IMR-90 (cell line): ENCODE measurements at regions not wholly inside any gene's neighbourhood (a gene's known extent, or its start where the extent isn't known, plus 50 kb on each side); places are given as distances from the start of the nearest gene placed in this dataset.

ENCODE experiments used
- ATAC-seq: fragments of 200-7000 bp; cut with Tn5 transposase; 2 replicates; pipeline ENCODE4 v1.9.1; 2020; ENCODE audit warnings: low read depth, mild to moderate bottlenecking, moderate library complexity
- BruUV-seq: library from RNA; stranded (reverse); fragments of 400-500 nt; replicated peaks from 2 replicates; lab custom pipeline; 2021; lab: Mats Ljungman, UMichigan
- CTCF ChIA-PET: fragments of 300-600 bp; formaldehyde crosslinking; extraction: SDS; loops from one replicate; lab custom pipeline; 2021; ENCODE audit warnings: antibody characterized with exemption; lab: Yijun Ruan, JAX
- POLR2A ChIA-PET: fragments of 300-600 bp; sonication (Branson Sonifier 250); formaldehyde crosslinking; loops from one replicate; lab custom pipeline; 2022; ENCODE audit warnings: antibody characterized with exemption; ENCODE audit not compliant: unreplicated experiment; lab: Charles Lee
- DNase-seq: peaks from one replicate; pipeline ENCODE4 v3.0.0; 2013
- H2AFZ ChIP-seq: replicated peaks from 2 replicates; pipeline ENCODE3; 2013; ENCODE audit warnings: low read length, mild to moderate bottlenecking; ENCODE audit not compliant: poor library complexity
- H2AK5ac ChIP-seq: 2 replicates; pipeline ENCODE4 v1.6.1; 2013; ENCODE audit warnings: low read depth, low read length, inconsistent platforms
- H2AK9ac ChIP-seq: replicated peaks from 2 replicates; pipeline ENCODE3; 2013; ENCODE audit warnings: mild to moderate bottlenecking, low read depth, low read length, moderate library complexity; ENCODE audit not compliant: poor library complexity
- H2BK120ac ChIP-seq: 2 replicates; pipeline ENCODE4 v1.6.1; 2013; ENCODE audit warnings: low read depth, low read length, inconsistent platforms
- H2BK15ac ChIP-seq: 3 replicates; pipeline ENCODE4 v1.6.1; 2013; ENCODE audit warnings: low read depth, low read length, inconsistent platforms
- H2BK20ac ChIP-seq: 2 replicates; pipeline ENCODE4 v1.6.1; 2013; ENCODE audit warnings: low read depth, mild to moderate bottlenecking, inconsistent platforms, low read length, moderate library complexity
- H2BK5ac ChIP-seq: 2 replicates; pipeline ENCODE4 v1.6.1; 2013; ENCODE audit warnings: mild to moderate bottlenecking, low read depth, low read length, inconsistent platforms; ENCODE audit not compliant: poor library complexity, severe bottlenecking
- H3K14ac ChIP-seq: replicated peaks from 2 replicates; pipeline ENCODE4 v1.6.1; 2013; ENCODE audit warnings: low read depth, low read length, inconsistent platforms
- H3K18ac ChIP-seq: 2 replicates; pipeline ENCODE4 v1.6.1; 2013; ENCODE audit warnings: low read depth, low read length, control low read depth
- H3K23ac ChIP-seq: 2 replicates; pipeline ENCODE4 v1.6.1; 2013; ENCODE audit warnings: low read depth, low read length, inconsistent platforms
- H3K27ac ChIP-seq: 2 replicates; pipeline ENCODE4 v1.5.1; 2013; ENCODE audit warnings: mild to moderate bottlenecking, control low read depth, low read length; ENCODE audit not compliant: insufficient read depth
- H3K27me3 ChIP-seq: 2 replicates; pipeline ENCODE4 v1.6.1; 2013; ENCODE audit warnings: low read length; ENCODE audit not compliant: control insufficient read depth, insufficient read depth
- H3K36me3 ChIP-seq: 2 replicates; pipeline ENCODE4 v1.6.1; 2013; ENCODE audit warnings: low read length, mixed read lengths; ENCODE audit not compliant: control insufficient read depth, insufficient read depth
- H3K4ac ChIP-seq: 2 replicates; pipeline ENCODE4 v1.6.1; 2013; ENCODE audit warnings: low read depth, low read length, inconsistent platforms
- H3K4me1 ChIP-seq: 2 replicates; pipeline ENCODE4 v1.6.1; 2013; ENCODE audit warnings: low read length, mixed read lengths; ENCODE audit not compliant: control insufficient read depth, insufficient read depth
- H3K4me2 ChIP-seq: 2 replicates; pipeline ENCODE4 v1.6.1; 2013; ENCODE audit warnings: low read depth, mild to moderate bottlenecking, control low read depth, low read length, moderate library complexity
- H3K4me3 ChIP-seq: 2 replicates; pipeline ENCODE4 v1.5.1; 2013; ENCODE audit warnings: low read depth, mild to moderate bottlenecking, control low read depth, low read length, moderate library complexity; ENCODE audit not compliant: insufficient read depth
- H3K56ac ChIP-seq: 2 replicates; pipeline ENCODE4 v1.6.1; 2013; ENCODE audit warnings: low read length, inconsistent platforms; ENCODE audit not compliant: insufficient read depth; ENCODE audit errors: extremely low read depth
- H3K79me1 ChIP-seq, 2 experiments: 2 replicates each; pipeline ENCODE4 v1.6.1; 2013; ENCODE audit warnings: low read length in 2 of 2, inconsistent platforms in 1 of 2, low read depth in 1 of 2
- H3K9ac ChIP-seq: 2 replicates; pipeline ENCODE4 v1.6.1; 2013; ENCODE audit warnings: low read depth, low read length, control low read depth
- H3K9me1 ChIP-seq: 2 replicates; pipeline ENCODE4 v1.6.1; 2013; ENCODE audit warnings: low read length, inconsistent platforms; ENCODE audit not compliant: insufficient read depth
- H3K9me3 ChIP-seq: 2 replicates; pipeline ENCODE4 v1.6.1; 2013; ENCODE audit warnings: low read length; ENCODE audit not compliant: control insufficient read depth, insufficient read depth
- H4K20me1 ChIP-seq: 2 replicates; pipeline ENCODE4 v1.6.1; 2013; ENCODE audit warnings: low read length, inconsistent platforms; ENCODE audit not compliant: insufficient read depth
- H4K5ac ChIP-seq: 2 replicates; pipeline ENCODE4 v1.6.1; 2013; ENCODE audit warnings: mild to moderate bottlenecking, low read depth, low read length, control low read depth
- H4K8ac ChIP-seq, 2 experiments: 2 replicates each; pipeline ENCODE4 v1.6.1; 2013; ENCODE audit warnings: low read depth in 2 of 2, low read length in 2 of 2, control low read depth in 1 of 2, inconsistent platforms in 1 of 2
- H4K91ac ChIP-seq: 2 replicates; pipeline ENCODE4 v1.6.1; 2013; ENCODE audit warnings: low read depth, low read length, inconsistent platforms; ENCODE audit not compliant: insufficient read depth
- BHLHE40 ChIP-seq: fragments of 150-350 bp; IDR thresholded peaks from 2 replicates; pipeline ENCODE4 v1.6.1; 2016; ENCODE audit warnings: mild to moderate bottlenecking, low read depth, low read length
- CHD1 ChIP-seq: IDR thresholded peaks from 2 replicates; pipeline ENCODE4 v1.6.1; 2012; ENCODE audit warnings: low read depth, low read length, improper control_type of control experiment
- FOS ChIP-seq: fragments of 150-350 bp; IDR thresholded peaks from 2 replicates; pipeline ENCODE4 v1.6.1; 2016; ENCODE audit warnings: low read depth, low read length
- MAZ ChIP-seq: IDR thresholded peaks from 2 replicates; pipeline ENCODE4 v1.6.1; 2012; ENCODE audit warnings: low read depth, mild to moderate bottlenecking, low read length, improper control_type of control experiment, moderate library complexity, borderline replicate concordance
- MXI1 ChIP-seq: IDR thresholded peaks from 2 replicates; pipeline ENCODE4 v1.6.1; 2012; ENCODE audit warnings: low read depth, mild to moderate bottlenecking, low read length, moderate library complexity, borderline replicate concordance
- NFE2L2 ChIP-seq: fragments of 150-350 bp; IDR thresholded peaks from 2 replicates; pipeline ENCODE4 v1.6.1; 2016; ENCODE audit warnings: low read depth, mild to moderate bottlenecking, low read length
- POLR2A ChIP-seq: IDR thresholded peaks from 2 replicates; pipeline ENCODE4 v1.6.1; 2012; ENCODE audit warnings: mild to moderate bottlenecking, low read depth, low read length
- RAD21 ChIP-seq: IDR thresholded peaks from 2 replicates; pipeline ENCODE4 v1.6.1; 2012; ENCODE audit warnings: low read length, improper control_type of control experiment
- RCOR1 ChIP-seq: IDR thresholded peaks from 2 replicates; pipeline ENCODE4 v1.6.1; 2012; ENCODE audit warnings: mild to moderate bottlenecking, low read length, improper control_type of control experiment; ENCODE audit not compliant: insufficient replicate concordance
- RFX5 ChIP-seq: IDR thresholded peaks from 2 replicates; pipeline ENCODE4 v1.8.0; 2012; ENCODE audit warnings: low read depth, mild to moderate bottlenecking, low read length, moderate library complexity
- SMC3 ChIP-seq: fragments of 150-350 bp; IDR thresholded peaks from 2 replicates; pipeline ENCODE4 v1.6.1; 2016; ENCODE audit warnings: low read depth, mild to moderate bottlenecking, antibody characterized with exemption, low read length, moderate library complexity
- whole genome bisulfite sequencing, 2 experiments: methylation state at CpG; one replicate each; pipeline versions ENCODE4 v1.1.5 to v1.1.7; 2013; ENCODE audit warnings: missing lambda C conversion rate in 2 of 2; ENCODE audit not compliant: insufficient read length in 1 of 2; ENCODE audit errors: extremely low coverage in 2 of 2; 5-methylcytosine and 5-hydroxymethylcytosine counted together
- dilution Hi-C: fragments of 300-500 bp; cut with HindIII; formaldehyde crosslinking; loops from one replicate; pipeline ENCODE4 v1.14.3; 2018; ENCODE audit warnings: low sequenced_read_pairs; ENCODE audit not compliant: unreplicated experiment
- in situ Hi-C: fragments of 300-500 bp; cut with MboI; formaldehyde crosslinking; loops from 3 replicates; pipeline ENCODE4 v1.14.3; 2019; ENCODE audit warnings: low sequenced_read_pairs, inconsistent platforms, mixed read lengths
- intact Hi-C: fragments of 100-400 bp; cut with micrococcal nuclease; formaldehyde crosslinking; loops from 2 replicates; pipeline ENCODE4 v1.10.0; 2022
- TF ChIP-seq, protein P1 (sequence below): fragments of 150-350 bp; IDR thresholded peaks from 2 replicates; pipeline ENCODE4 v1.6.1; 2016; ENCODE audit warnings: low read depth, mild to moderate bottlenecking, low read length, moderate library complexity, borderline replicate concordance
- TF ChIP-seq, protein P2 (sequence below): fragments of 150-350 bp; IDR thresholded peaks from 2 replicates; pipeline ENCODE4 v1.6.1; 2017; ENCODE audit warnings: mild to moderate bottlenecking, antibody characterized with exemption, low read length, low read depth
- TF ChIP-seq, protein P3 (sequence below): conservative IDR thresholded peaks from 2 replicates; pipeline ENCODE4 v1.5.1; 2012; ENCODE audit warnings: mild to moderate bottlenecking, low read depth, low read length, improper control_type of control experiment

- Histone ChIP-seq H3K27me3 (no peaks in the 10 kb centered on the region), H3K9ac (no peak overlapping the region), H3K18ac (no peak overlapping the region), H3K4me3 (no peak overlapping the region), H2BK20ac (no peak overlapping the region), H3K9me1 (no peaks in the 10 kb centered on the region), H2BK5ac (no peak overlapping the region), H4K8ac (no peak overlapping the region), H3K56ac (no peak overlapping the region), H3K23ac (no peak overlapping the region), H3K14ac (no peak overlapping the region), H4K20me1 (no peaks in the 10 kb centered on the region), H3K4me2 (no peak overlapping the region), H3K4ac (no peak overlapping the region), H2BK15ac (no peak overlapping the region), H2BK120ac (no peak overlapping the region), H3K27ac (no peak overlapping the region), H2AK5ac (no peak overlapping the region), H3K36me3 (no peaks in the 10 kb centered on the region), H4K91ac (no peak overlapping the region), H3K4me1 (no peaks in the 10 kb centered on the region), H3K79me1 (no peaks in the 10 kb centered on the region), H4K5ac (no peak overlapping the region), H3K9me3 (peaks cover 2% of the 10 kb centered on the region; the same call in 1 of the 2 replicates), H2AK9ac (no peak overlapping the region), H2AFZ (no peak overlapping the region)
- in situ Hi-C loops (no loop called here), dilution Hi-C loops (no loop called here), intact Hi-C loops (no loop called here)
- POLR2A ChIA-PET = no interaction called here
- CTCF ChIA-PET = no interaction called here
- no CpG with 5 or more reads among the region's 3 CpGs for WGBS, 2 experiments
- no peak for TF ChIP-seq SMC3
- no peak for TF ChIP-seq RAD21
- TF ChIP-seq BHLHE40 = no peak
- no peak for TF ChIP-seq POLR2A
- TF ChIP-seq, protein P1, sequence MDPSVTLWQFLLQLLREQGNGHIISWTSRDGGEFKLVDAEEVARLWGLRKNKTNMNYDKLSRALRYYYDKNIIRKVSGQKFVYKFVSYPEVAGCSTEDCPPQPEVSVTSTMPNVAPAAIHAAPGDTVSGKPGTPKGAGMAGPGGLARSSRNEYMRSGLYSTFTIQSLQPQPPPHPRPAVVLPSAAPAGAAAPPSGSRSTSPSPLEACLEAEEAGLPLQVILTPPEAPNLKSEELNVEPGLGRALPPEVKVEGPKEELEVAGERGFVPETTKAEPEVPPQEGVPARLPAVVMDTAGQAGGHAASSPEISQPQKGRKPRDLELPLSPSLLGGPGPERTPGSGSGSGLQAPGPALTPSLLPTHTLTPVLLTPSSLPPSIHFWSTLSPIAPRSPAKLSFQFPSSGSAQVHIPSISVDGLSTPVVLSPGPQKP = no peak
- TF ChIP-seq, protein P2, sequence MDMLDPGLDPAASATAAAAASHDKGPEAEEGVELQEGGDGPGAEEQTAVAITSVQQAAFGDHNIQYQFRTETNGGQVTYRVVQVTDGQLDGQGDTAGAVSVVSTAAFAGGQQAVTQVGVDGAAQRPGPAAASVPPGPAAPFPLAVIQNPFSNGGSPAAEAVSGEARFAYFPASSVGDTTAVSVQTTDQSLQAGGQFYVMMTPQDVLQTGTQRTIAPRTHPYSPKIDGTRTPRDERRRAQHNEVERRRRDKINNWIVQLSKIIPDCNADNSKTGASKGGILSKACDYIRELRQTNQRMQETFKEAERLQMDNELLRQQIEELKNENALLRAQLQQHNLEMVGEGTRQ = no peak
- no peak for TF ChIP-seq NFE2L2
- TF ChIP-seq RCOR1 = no peak
- no peak for TF ChIP-seq CHD1
- TF ChIP-seq FOS = no peak
- no peak for TF ChIP-seq RFX5
- TF ChIP-seq, protein P3, sequence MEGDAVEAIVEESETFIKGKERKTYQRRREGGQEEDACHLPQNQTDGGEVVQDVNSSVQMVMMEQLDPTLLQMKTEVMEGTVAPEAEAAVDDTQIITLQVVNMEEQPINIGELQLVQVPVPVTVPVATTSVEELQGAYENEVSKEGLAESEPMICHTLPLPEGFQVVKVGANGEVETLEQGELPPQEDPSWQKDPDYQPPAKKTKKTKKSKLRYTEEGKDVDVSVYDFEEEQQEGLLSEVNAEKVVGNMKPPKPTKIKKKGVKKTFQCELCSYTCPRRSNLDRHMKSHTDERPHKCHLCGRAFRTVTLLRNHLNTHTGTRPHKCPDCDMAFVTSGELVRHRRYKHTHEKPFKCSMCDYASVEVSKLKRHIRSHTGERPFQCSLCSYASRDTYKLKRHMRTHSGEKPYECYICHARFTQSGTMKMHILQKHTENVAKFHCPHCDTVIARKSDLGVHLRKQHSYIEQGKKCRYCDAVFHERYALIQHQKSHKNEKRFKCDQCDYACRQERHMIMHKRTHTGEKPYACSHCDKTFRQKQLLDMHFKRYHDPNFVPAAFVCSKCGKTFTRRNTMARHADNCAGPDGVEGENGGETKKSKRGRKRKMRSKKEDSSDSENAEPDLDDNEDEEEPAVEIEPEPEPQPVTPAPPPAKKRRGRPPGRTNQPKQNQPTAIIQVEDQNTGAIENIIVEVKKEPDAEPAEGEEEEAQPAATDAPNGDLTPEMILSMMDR = no peak
- no peak for TF ChIP-seq MAZ
- no peak for TF ChIP-seq MXI1
- DNase-seq (no peak), ATAC-seq (no peak)
- BruUV-seq = no TSS peak
Observed at GRCh38 chr2:147531269-147531668, 313.6 kb upstream of the ACVR2A start.
